Endothelial cell of umbilical vein (primary cell): ENCODE measurements at regions not wholly inside any gene's neighbourhood (a gene's known extent, or its start where the extent isn't known, plus 50 kb on each side); places are given as distances from the start of the nearest gene placed in this dataset.

ENCODE experiments used
- BruUV-seq: library from RNA; stranded (reverse); fragments of 400-500 nt; replicated peaks from 2 replicates; lab custom pipeline; 2021; lab: Mats Ljungman, UMichigan
- CTCF ChIA-PET: fragments of 300-600, 350-600 bp; sonication (Branson Sonifier 250); formaldehyde crosslinking; loops from one replicate; lab custom pipeline; 2021; ENCODE audit warnings: antibody characterized with exemption, inconsistent platforms; lab: Charles Lee
- POLR2A ChIA-PET: fragments of 300-600, 350-600 bp; sonication (Branson Sonifier 250); formaldehyde crosslinking; loops from one replicate; lab custom pipeline; 2021; ENCODE audit warnings: antibody characterized with exemption, inconsistent platforms; lab: Charles Lee
- DNase-seq: peaks from one replicate; pipeline ENCODE4 v3.0.0-alpha.2; 2011; ENCODE audit warnings: low read depth, low spot score
- FAIRE-seq: peaks from 2 replicates; lab custom pipeline; 2011; peaks lifted over from hg19 to GRCh38; lab: Jason Lieb, UNC
- H2AFZ ChIP-seq: 2 replicates; pipeline ENCODE4 v1.6.0; 2012; ENCODE audit warnings: low read depth, low read length, control low read depth, inconsistent platforms
- H3K27ac ChIP-seq: 2 replicates; pipeline ENCODE4 v1.5.1; 2011; ENCODE audit warnings: low read depth, mild to moderate bottlenecking, control low read depth, low read length, moderate library complexity; ENCODE audit not compliant: insufficient read depth
- H3K27me3 ChIP-seq, 2 experiments: 2 replicates each; pipeline versions ENCODE4 v1.6.0 to v1.6.1; 2011; ENCODE audit warnings: low read length in 2 of 2, mixed read lengths in 1 of 2; ENCODE audit not compliant: control insufficient read depth in 2 of 2, insufficient read depth in 2 of 2
- H3K36me3 ChIP-seq, 2 experiments: 2 replicates in 1 of 2; 3 replicates in 1 of 2; pipeline ENCODE4 v1.5.1; 2011; ENCODE audit warnings: low read length in 2 of 2, mild to moderate bottlenecking in 1 of 2, moderate library complexity in 1 of 2; ENCODE audit not compliant: control insufficient read depth in 2 of 2, insufficient read depth in 2 of 2; ENCODE audit errors: extremely low read depth in 1 of 2
- H3K4me1 ChIP-seq: 3 replicates; pipeline ENCODE4 v1.5.1; 2011; ENCODE audit warnings: mild to moderate bottlenecking, low read length; ENCODE audit not compliant: control insufficient read depth, insufficient read depth; ENCODE audit errors: extremely low read depth
- H3K4me2 ChIP-seq: 2 replicates; pipeline ENCODE4 v1.6.1; 2011; ENCODE audit warnings: low read length, control low read depth, mixed read lengths; ENCODE audit not compliant: insufficient read depth
- H3K4me3 ChIP-seq, 3 experiments: fragments of 200-600 bp in 1 of 3; sonication (generic), shearing (Covaris generic) in 1 of 3; replicated peaks in 1 of 3; 2 replicates each; pipeline ENCODE4 v1.5.1; 2011 to 2016; ENCODE audit warnings: control low read depth in 3 of 3, low read length in 3 of 3, mild to moderate bottlenecking in 2 of 3, inconsistent platforms in 1 of 3, low read depth in 1 of 3, moderate library complexity in 1 of 3; ENCODE audit not compliant: insufficient read depth in 1 of 3
- H3K79me2 ChIP-seq: 2 replicates; pipeline ENCODE4 v1.6.0; 2012; ENCODE audit warnings: low read length, inconsistent platforms; ENCODE audit not compliant: control insufficient read depth, insufficient read depth
- H3K9ac ChIP-seq: replicated peaks from 2 replicates; pipeline ENCODE3; 2011; ENCODE audit warnings: low read length, control low read depth; ENCODE audit not compliant: insufficient read depth; ENCODE audit errors: extremely low read depth
- H3K9me1 ChIP-seq: replicated peaks from 3 replicates; pipeline ENCODE4 v1.6.0; 2011; ENCODE audit warnings: mild to moderate bottlenecking, low read length; ENCODE audit not compliant: control insufficient read depth, insufficient read depth; ENCODE audit errors: extremely low read depth
- H3K9me3 ChIP-seq: replicated peaks from 2 replicates; pipeline ENCODE4 v1.5.1; 2012; ENCODE audit warnings: low read length, inconsistent platforms; ENCODE audit not compliant: control insufficient read depth, insufficient read depth
- H4K20me1 ChIP-seq: replicated peaks from 2 replicates; pipeline ENCODE3; 2011; ENCODE audit warnings: mild to moderate bottlenecking, low read length; ENCODE audit not compliant: control insufficient read depth, insufficient read depth; ENCODE audit errors: extremely low read depth
- EZH2 ChIP-seq: IDR thresholded peaks from 2 replicates; pipeline ENCODE4 v1.6.1; 2012; ENCODE audit warnings: borderline replicate concordance, low read depth, mild to moderate bottlenecking, moderate library complexity, low read length, inconsistent platforms; ENCODE audit not compliant: severe bottlenecking
- FOS ChIP-seq: IDR thresholded peaks from 2 replicates; pipeline ENCODE4 v1.6.1; 2011; ENCODE audit warnings: mild to moderate bottlenecking, low read length, moderate library complexity, borderline replicate concordance; ENCODE audit not compliant: insufficient read depth
- GATA2 ChIP-seq: IDR thresholded peaks from 2 replicates; pipeline ENCODE4 v1.7.0; 2011; ENCODE audit warnings: low read depth, mild to moderate bottlenecking, moderate library complexity, mixed read lengths, low read length; ENCODE audit not compliant: insufficient read length, insufficient read depth
- JUN ChIP-seq: IDR thresholded peaks from 2 replicates; pipeline ENCODE4 v1.6.1; 2011; ENCODE audit warnings: borderline replicate concordance, low read depth; ENCODE audit not compliant: insufficient read length, insufficient read depth
- MYC ChIP-seq: IDR thresholded peaks from one replicate; pipeline ENCODE4 v1.6.1; 2011; ENCODE audit warnings: mild to moderate bottlenecking, low read depth, low read length
- POLR2A ChIP-seq: IDR thresholded peaks from 2 replicates; pipeline ENCODE4 v1.6.1; 2012; ENCODE audit warnings: low read depth, mild to moderate bottlenecking, control low read depth, low read length
- POLR2AphosphoS5 ChIP-seq: IDR thresholded peaks from 2 replicates; pipeline ENCODE4 v1.6.1; 2012; ENCODE audit warnings: low read depth, mild to moderate bottlenecking, control low read depth, low read length, moderate library complexity; ENCODE audit not compliant: insufficient read depth
- dilution Hi-C: fragments of 300-500 bp; cut with MboI; formaldehyde crosslinking; loops from one replicate; pipeline ENCODE4 v1.15.0; 2019; ENCODE audit warnings: low sequenced_read_pairs; ENCODE audit not compliant: extremely low pct_ligation_motif_present
- intact Hi-C: fragments of 100-400 bp; cut with micrococcal nuclease; formaldehyde crosslinking; loops from one replicate; pipeline ENCODE4 v1.10.0; 2022
- TF ChIP-seq, protein P1 (sequence below), 2 donors: IDR thresholded peaks; 1 replicate in 1 of 2; 2 replicates in 1 of 2; pipeline ENCODE4 v1.5.1; 2011; ENCODE audit warnings: low read length in 2 of 2, mild to moderate bottlenecking in 2 of 2, moderate library complexity in 2 of 2, control low read depth in 1 of 2, inconsistent platforms in 1 of 2, low read depth in 1 of 2; ENCODE audit not compliant: insufficient read depth in 1 of 2; ENCODE audit errors: extremely low read depth in 1 of 2
- TF ChIP-seq, protein P2 (sequence below): IDR thresholded peaks from 2 replicates; pipeline ENCODE4 v1.6.1; 2011; ENCODE audit not compliant: insufficient read depth, insufficient read length

DNA sequence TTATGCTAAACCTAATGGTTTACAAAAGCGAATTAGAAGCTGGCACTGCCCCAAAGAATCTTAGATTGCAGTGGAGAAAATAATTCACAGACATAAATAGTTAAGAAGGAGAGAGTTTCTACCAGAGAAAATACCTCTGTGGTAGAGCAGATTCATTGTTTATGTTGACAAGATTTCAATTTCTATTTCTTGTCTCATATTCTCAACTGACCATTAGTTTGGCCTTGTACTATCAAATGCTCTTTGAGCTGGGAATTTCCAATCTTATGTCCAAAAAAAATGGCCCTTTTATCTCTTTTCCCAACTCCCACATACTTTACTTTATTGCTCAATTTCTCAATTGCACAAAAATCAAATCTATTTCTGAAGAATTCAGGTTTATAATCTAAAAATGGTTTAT lies 804.1 kb upstream of the CITED2 start:
- ChIA-PET POLR2A (no interaction called here), CTCF (no interaction called here)
- DNase-seq, result no peak
- no peak for FAIRE-seq
- Histone ChIP-seq H2AFZ (no peak overlapping the region), H3K36me3 (no peaks in the 10 kb centered on the region), H3K27ac (no peak overlapping the region), H3K79me2 (no peaks in the 10 kb centered on the region), H3K9me3 (no peaks in the 10 kb centered on the region), H3K4me2 (no peak overlapping the region), H3K4me3 (no peak overlapping the region), H3K27me3 (no peaks in the 10 kb centered on the region), H3K9ac (no peak overlapping the region), H4K20me1 (no peaks in the 10 kb centered on the region), H3K9me1 (no peaks in the 10 kb centered on the region), H3K4me1 (no peaks in the 10 kb centered on the region)
- no TSS peak for BruUV-seq
- TF ChIP-seq POLR2AphosphoS5, result no peak
- no peak for TF ChIP-seq JUN
- no peak for TF ChIP-seq FOS
- TF ChIP-seq GATA2, result no peak
- dilution Hi-C loops, result no loop called here
- intact Hi-C loops, result no loop called here

DNA sequence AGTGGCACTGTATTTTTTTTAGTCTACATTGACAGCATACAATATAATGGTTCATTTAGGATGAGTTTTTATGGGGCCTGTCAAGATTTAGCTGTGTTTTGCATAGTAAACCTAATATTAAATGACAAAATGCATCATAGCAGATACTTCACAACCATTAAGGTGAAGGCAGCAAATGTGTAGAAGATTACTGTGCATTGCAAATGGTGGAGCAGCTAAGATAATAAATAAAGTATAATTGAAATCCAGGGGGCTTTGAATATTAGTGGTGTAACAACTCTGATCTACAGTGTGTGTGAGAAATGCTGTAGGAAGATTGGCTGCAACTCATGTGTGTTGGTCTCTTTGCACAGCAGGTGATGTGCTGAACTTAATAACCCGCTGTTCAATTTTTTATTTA lies 801.9 kb upstream of the CITED2 start:
- no peak for FAIRE-seq
- H3K4me3 ChIP-seq, result no peak overlapping the region
- H3K9ac ChIP-seq, result no peak overlapping the region
- no peak overlapping the region for H3K27ac ChIP-seq
- H3K9me1 ChIP-seq, result no peaks in the 10 kb centered on the region
- H2AFZ ChIP-seq, result no peak overlapping the region
- H3K79me2 ChIP-seq, result no peaks in the 10 kb centered on the region
- no peaks in the 10 kb centered on the region for H3K36me3 ChIP-seq
- DNase-seq, result no peak
- H4K20me1 ChIP-seq, result no peaks in the 10 kb centered on the region
- H3K27me3 ChIP-seq, result no peaks in the 10 kb centered on the region
- CTCF ChIA-PET, result no interaction called here
- H3K4me1 ChIP-seq, result no peaks in the 10 kb centered on the region
- POLR2A ChIA-PET, result no interaction called here
- no peak for TF ChIP-seq POLR2A
- TF ChIP-seq, protein P1, sequence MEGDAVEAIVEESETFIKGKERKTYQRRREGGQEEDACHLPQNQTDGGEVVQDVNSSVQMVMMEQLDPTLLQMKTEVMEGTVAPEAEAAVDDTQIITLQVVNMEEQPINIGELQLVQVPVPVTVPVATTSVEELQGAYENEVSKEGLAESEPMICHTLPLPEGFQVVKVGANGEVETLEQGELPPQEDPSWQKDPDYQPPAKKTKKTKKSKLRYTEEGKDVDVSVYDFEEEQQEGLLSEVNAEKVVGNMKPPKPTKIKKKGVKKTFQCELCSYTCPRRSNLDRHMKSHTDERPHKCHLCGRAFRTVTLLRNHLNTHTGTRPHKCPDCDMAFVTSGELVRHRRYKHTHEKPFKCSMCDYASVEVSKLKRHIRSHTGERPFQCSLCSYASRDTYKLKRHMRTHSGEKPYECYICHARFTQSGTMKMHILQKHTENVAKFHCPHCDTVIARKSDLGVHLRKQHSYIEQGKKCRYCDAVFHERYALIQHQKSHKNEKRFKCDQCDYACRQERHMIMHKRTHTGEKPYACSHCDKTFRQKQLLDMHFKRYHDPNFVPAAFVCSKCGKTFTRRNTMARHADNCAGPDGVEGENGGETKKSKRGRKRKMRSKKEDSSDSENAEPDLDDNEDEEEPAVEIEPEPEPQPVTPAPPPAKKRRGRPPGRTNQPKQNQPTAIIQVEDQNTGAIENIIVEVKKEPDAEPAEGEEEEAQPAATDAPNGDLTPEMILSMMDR (IDR thresholded peaks at IDR 0.05; ENCODE audit: extremely low read depth in 1 of 2, insufficient read depth in 1 of 2, low read depth in 1 of 2, low read length in 2 of 2), result no peak
- no peak for TF ChIP-seq EZH2
- no peak for TF ChIP-seq MYC
- TF ChIP-seq GATA2, result no peak
- no peak for TF ChIP-seq FOS
- TF ChIP-seq, protein P2, sequence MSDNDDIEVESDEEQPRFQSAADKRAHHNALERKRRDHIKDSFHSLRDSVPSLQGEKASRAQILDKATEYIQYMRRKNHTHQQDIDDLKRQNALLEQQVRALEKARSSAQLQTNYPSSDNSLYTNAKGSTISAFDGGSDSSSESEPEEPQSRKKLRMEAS, result no peak
- TF ChIP-seq POLR2AphosphoS5, result no peak
- no peak for TF ChIP-seq JUN
- no TSS peak for BruUV-seq
- H3K9me3 ChIP-seq, result no peaks in the 10 kb centered on the region
- dilution Hi-C loops (no loop called here), intact Hi-C loops (no loop called here)
- no peak overlapping the region for H3K4me2 ChIP-seq
